NK-92 treated with Interleukin-12 subunit alpha and Interleukin-12 subunit beta, amount 100 ng/mL, for 24 hours (cell line): ENCODE measurements at regions not wholly inside any gene's neighbourhood (a gene's known extent, or its start where the extent isn't known, plus 50 kb on each side); places are given as distances from the start of the nearest gene placed in this dataset.
"Not testable (repeated sequence)": the region's sequence is repeated elsewhere in the genome, so short reads cannot be mapped to it uniquely, and the experiment has no call there.

Experiments
- DNase-seq: peaks from one replicate; lab custom pipeline; 2025; lab: John Stamatoyannopoulos, UW

GRCh38 chr4:159736411-159736810 is 633.5 kb downstream of the RAPGEF2 start:
- DNase-seq: no peak

GRCh38 chr4:159743971-159744370 is 641.1 kb downstream of the RAPGEF2 start:
- DNase-seq: no peak

- DNase-seq: no peak
Observed at GRCh38 chr4:159747983-159748382, 645.1 kb downstream of the RAPGEF2 start.

- DNase-seq: no peak
Observed at GRCh38 chr4:159748834-159749444, 646.1 kb downstream of the RAPGEF2 start.

- DNase-seq: no peak
Observed at GRCh38 chr4:159757499-159757898, 654.6 kb downstream of the RAPGEF2 start.

GRCh38 chr4:159758061-159758460 is 655.2 kb downstream of the RAPGEF2 start:
- no peak for DNase-seq

- no peak for DNase-seq
Observed at GRCh38 chr4:159762672-159763071, 659.8 kb downstream of the RAPGEF2 start.

- DNase-seq: no peak
Observed at GRCh38 chr4:159764343-159764952, 661.6 kb downstream of the RAPGEF2 start.

- DNase-seq: no peak
Observed at GRCh38 chr4:159765382-159765781, 662.5 kb downstream of the RAPGEF2 start.

GRCh38 chr4:159766241-159766640 is 663.4 kb downstream of the RAPGEF2 start:
- DNase-seq: no peak

- no peak for DNase-seq
Observed at GRCh38 chr4:159767406-159767805, 664.5 kb downstream of the RAPGEF2 start.

- no peak for DNase-seq
Observed at GRCh38 chr4:159768016-159768415, 665.1 kb downstream of the RAPGEF2 start.

- no peak for DNase-seq
Observed at GRCh38 chr4:159770401-159770800, 667.5 kb downstream of the RAPGEF2 start.

GRCh38 chr4:159770969-159771368 is 668.1 kb downstream of the RAPGEF2 start:
- no peak for DNase-seq

GRCh38 chr4:159776961-159777360 is 674.1 kb downstream of the RAPGEF2 start:
- no peak for DNase-seq

GRCh38 chr4:159777689-159778088 is 674.8 kb downstream of the RAPGEF2 start:
- DNase-seq: no peak

- DNase-seq: no peak
Observed at GRCh38 chr4:159778298-159778697, 675.4 kb downstream of the RAPGEF2 start.

GRCh38 chr4:159779716-159780115 is 676.8 kb downstream of the RAPGEF2 start:
- no peak for DNase-seq

GRCh38 chr4:159780196-159780922 is 677.5 kb downstream of the RAPGEF2 start:
- DNase-seq: no peak

- no peak for DNase-seq
Observed at GRCh38 chr4:159787901-159788300, 685.0 kb downstream of the RAPGEF2 start.

- DNase-seq: no peak
Observed at GRCh38 chr4:159791334-159791733, 688.5 kb downstream of the RAPGEF2 start.

- not testable (repeated sequence) for DNase-seq
Observed at GRCh38 chr4:159804592-159804991, 701.7 kb downstream of the RAPGEF2 start.

GRCh38 chr4:159823743-159824142 is 720.9 kb downstream of the RAPGEF2 start:
- DNase-seq: no peak
